Neural cell (in vitro differentiated cells): ENCODE measurements at regions not wholly inside any gene's neighbourhood (a gene's known extent, or its start where the extent isn't known, plus 50 kb on each side); places are given as distances from the start of the nearest gene placed in this dataset.

Source experiments
- H2AFZ ChIP-seq: fragments of 200-600, 300-800 bp; sonication (generic), shearing (Covaris generic); 2 replicates; pipeline ENCODE4 v1.6.0; 2014; ENCODE audit warnings: low read depth, mild to moderate bottlenecking, antibody characterized with exemption, low read length, moderate library complexity
- H3F3A ChIP-seq: fragments of 200-600 bp; shearing (Covaris generic); 2 replicates; pipeline ENCODE4 v1.6.1; 2016; ENCODE audit warnings: mild to moderate bottlenecking, moderate library complexity, mixed read lengths, antibody characterized with exemption, low read length; ENCODE audit not compliant: insufficient read depth, poor library complexity, severe bottlenecking
- H3K27ac ChIP-seq: fragments of 200-600, 300-800 bp; sonication (generic), shearing (Covaris generic); 2 replicates; pipeline ENCODE4 v1.5.1; 2014; ENCODE audit warnings: mild to moderate bottlenecking, low read length, moderate library complexity
- H3K27me3 ChIP-seq: fragments of 300-800, 200-600 bp; sonication (generic), shearing (Covaris generic); 2 replicates; pipeline ENCODE4 v1.6.0; 2014; ENCODE audit warnings: mild to moderate bottlenecking, low read depth, low read length, moderate library complexity; ENCODE audit not compliant: insufficient read depth
- H3K36me3 ChIP-seq: fragments of 300-800, 200-600 bp; sonication (generic), shearing (Covaris generic); 2 replicates; pipeline ENCODE4 v1.5.1; 2014; ENCODE audit warnings: mild to moderate bottlenecking, antibody characterized with exemption, low read length, moderate library complexity; ENCODE audit not compliant: insufficient read depth
- H3K4me2 ChIP-seq: fragments of 300-800, 200-600 bp; sonication (generic), shearing (Covaris generic); 2 replicates; pipeline ENCODE4 v1.6.0; 2014; ENCODE audit warnings: mild to moderate bottlenecking, low read length
- H3K4me3 ChIP-seq: fragments of 300-800, 200-600 bp; sonication (generic), shearing (Covaris generic); 2 replicates; pipeline ENCODE4 v1.5.1; 2014; ENCODE audit warnings: mild to moderate bottlenecking, low read length, moderate library complexity
- H3K79me2 ChIP-seq: fragments of 200-600 bp; shearing (Covaris generic); replicated peaks from 2 replicates; pipeline ENCODE4 v1.6.0; 2014; ENCODE audit warnings: mild to moderate bottlenecking, low read length, moderate library complexity; ENCODE audit not compliant: insufficient read depth
- H3K9ac ChIP-seq: fragments of 300-800, 200-600 bp; sonication (generic), shearing (Covaris generic); 2 replicates; pipeline ENCODE4 v1.6.1; 2016; ENCODE audit warnings: mild to moderate bottlenecking, low read length, mixed read lengths
- H3K9me2 ChIP-seq: fragments of 200-600 bp; shearing (Covaris generic); 2 replicates; pipeline ENCODE4 v1.6.1; 2016; ENCODE audit warnings: mild to moderate bottlenecking, low read length, mixed read lengths; ENCODE audit not compliant: insufficient read depth
- H3K9me3 ChIP-seq: fragments of 200-600, 300-800 bp; sonication (generic), shearing (Covaris generic); 2 replicates; pipeline ENCODE4 v1.6.1; 2016; ENCODE audit warnings: mild to moderate bottlenecking, mixed run types, low read length, moderate library complexity, mixed read lengths
- H4K20me1 ChIP-seq: fragments of 200-600 bp; shearing (Covaris generic); 2 replicates; pipeline ENCODE4 v1.6.1; 2016; ENCODE audit warnings: mild to moderate bottlenecking, mixed run types; ENCODE audit not compliant: insufficient read depth
- EP300 ChIP-seq: fragments of 450-650 bp; conservative IDR thresholded peaks from 2 replicates; pipeline ENCODE4 v1.6.1; 2014; ENCODE audit warnings: antibody characterized with exemption, mild to moderate bottlenecking, moderate library complexity; ENCODE audit not compliant: poor library complexity, severe bottlenecking
- EZH2 ChIP-seq: fragments of 200-600, 300-800 bp; shearing (Covaris generic), sonication (generic); IDR thresholded peaks from 2 replicates; pipeline ENCODE4 v1.6.1; 2014; ENCODE audit warnings: antibody characterized with exemption, low read length, borderline replicate concordance, mild to moderate bottlenecking; ENCODE audit not compliant: insufficient read depth, poor library complexity, severe bottlenecking
- MXI1 ChIP-seq: fragments of 450-650 bp; conservative IDR thresholded peaks from 2 replicates; pipeline ENCODE4 v1.6.1; 2014; ENCODE audit warnings: antibody characterized with exemption, mild to moderate bottlenecking; ENCODE audit not compliant: poor library complexity, severe bottlenecking
- POLR2AphosphoS5 ChIP-seq: IDR thresholded peaks from 2 replicates; pipeline ENCODE4 v1.6.1; 2012
- RAD21 ChIP-seq: fragments of 450-650 bp; conservative IDR thresholded peaks from 2 replicates; pipeline ENCODE4 v1.6.1; 2014; ENCODE audit warnings: antibody characterized with exemption, mild to moderate bottlenecking, moderate library complexity
- SMC3 ChIP-seq: fragments of 450-650 bp; conservative IDR thresholded peaks from 2 replicates; pipeline ENCODE4 v1.6.1; 2014; ENCODE audit warnings: antibody characterized with exemption, mild to moderate bottlenecking, moderate library complexity; ENCODE audit not compliant: poor library complexity
- TAF1 ChIP-seq: IDR thresholded peaks from 2 replicates; pipeline ENCODE4 v1.6.1; 2012; ENCODE audit warnings: low read depth
- TF ChIP-seq, protein P1 (sequence below): IDR thresholded peaks from 2 replicates; pipeline ENCODE4 v1.6.1; 2012; ENCODE audit warnings: borderline replicate concordance
- TF ChIP-seq, protein P2 (sequence below): fragments of 450-650 bp; IDR thresholded peaks from 2 replicates; pipeline ENCODE4 v1.5.1; 2014; ENCODE audit warnings: antibody characterized with exemption, mild to moderate bottlenecking, moderate library complexity; ENCODE audit not compliant: poor library complexity, severe bottlenecking

DNA sequence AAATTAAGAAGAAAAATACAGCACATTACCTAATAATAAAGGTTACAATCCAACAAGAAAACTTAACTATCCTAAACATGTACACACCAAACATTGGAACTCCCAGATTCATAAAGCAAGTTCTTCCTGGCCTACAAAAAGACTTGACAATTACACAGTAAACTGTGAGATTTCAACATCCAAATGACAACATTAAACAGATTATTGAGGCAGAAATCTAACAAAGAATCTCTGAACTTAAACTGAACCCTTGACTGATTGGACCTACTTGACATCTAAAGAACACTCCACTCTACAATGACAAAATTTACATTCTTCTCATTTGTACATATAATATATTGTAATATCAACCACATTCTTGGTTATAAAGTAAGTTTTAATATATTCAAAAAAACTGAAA, 1341.3 kb downstream of the LRFN5 start:
- Histone ChIP-seq H3K79me2 (no peaks in the 10 kb centered on the region), H3K36me3 (no peaks in the 10 kb centered on the region), H4K20me1 (no peaks in the 10 kb centered on the region), H3K9me2 (no peaks in the 10 kb centered on the region), H2AFZ (no peak overlapping the region), H3K27me3 (no peaks in the 10 kb centered on the region), H3F3A (no peaks in the 10 kb centered on the region), H3K27ac (no peak overlapping the region), H3K4me2 (no peak overlapping the region), H3K4me3 (no peak overlapping the region), H3K9me3 (no peaks in the 10 kb centered on the region), H3K9ac (no peak overlapping the region)
- TF ChIP-seq MXI1 (no peak), TAF1 (no peak)
- TF ChIP-seq, protein P1, sequence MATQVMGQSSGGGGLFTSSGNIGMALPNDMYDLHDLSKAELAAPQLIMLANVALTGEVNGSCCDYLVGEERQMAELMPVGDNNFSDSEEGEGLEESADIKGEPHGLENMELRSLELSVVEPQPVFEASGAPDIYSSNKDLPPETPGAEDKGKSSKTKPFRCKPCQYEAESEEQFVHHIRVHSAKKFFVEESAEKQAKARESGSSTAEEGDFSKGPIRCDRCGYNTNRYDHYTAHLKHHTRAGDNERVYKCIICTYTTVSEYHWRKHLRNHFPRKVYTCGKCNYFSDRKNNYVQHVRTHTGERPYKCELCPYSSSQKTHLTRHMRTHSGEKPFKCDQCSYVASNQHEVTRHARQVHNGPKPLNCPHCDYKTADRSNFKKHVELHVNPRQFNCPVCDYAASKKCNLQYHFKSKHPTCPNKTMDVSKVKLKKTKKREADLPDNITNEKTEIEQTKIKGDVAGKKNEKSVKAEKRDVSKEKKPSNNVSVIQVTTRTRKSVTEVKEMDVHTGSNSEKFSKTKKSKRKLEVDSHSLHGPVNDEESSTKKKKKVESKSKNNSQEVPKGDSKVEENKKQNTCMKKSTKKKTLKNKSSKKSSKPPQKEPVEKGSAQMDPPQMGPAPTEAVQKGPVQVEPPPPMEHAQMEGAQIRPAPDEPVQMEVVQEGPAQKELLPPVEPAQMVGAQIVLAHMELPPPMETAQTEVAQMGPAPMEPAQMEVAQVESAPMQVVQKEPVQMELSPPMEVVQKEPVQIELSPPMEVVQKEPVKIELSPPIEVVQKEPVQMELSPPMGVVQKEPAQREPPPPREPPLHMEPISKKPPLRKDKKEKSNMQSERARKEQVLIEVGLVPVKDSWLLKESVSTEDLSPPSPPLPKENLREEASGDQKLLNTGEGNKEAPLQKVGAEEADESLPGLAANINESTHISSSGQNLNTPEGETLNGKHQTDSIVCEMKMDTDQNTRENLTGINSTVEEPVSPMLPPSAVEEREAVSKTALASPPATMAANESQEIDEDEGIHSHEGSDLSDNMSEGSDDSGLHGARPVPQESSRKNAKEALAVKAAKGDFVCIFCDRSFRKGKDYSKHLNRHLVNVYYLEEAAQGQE: no peak

DNA sequence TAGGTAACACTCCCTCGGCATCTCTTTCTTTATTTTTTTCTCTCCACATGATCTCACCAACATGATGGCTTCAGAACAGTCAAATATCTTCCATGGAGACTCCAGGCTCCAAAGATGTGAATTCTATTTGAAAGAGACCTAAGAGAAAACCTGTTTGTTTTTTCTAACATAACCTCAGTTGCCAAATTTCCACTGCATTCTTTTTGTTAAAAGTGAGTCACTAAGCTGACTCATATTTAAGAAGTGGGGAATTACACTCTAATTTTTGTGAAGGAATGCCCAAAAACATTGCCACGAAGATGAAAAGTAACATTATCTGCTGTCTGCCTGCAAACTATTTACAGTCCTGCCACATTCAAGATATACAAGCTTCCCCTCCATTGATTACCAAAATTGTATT, 1337.6 kb downstream of the LRFN5 start:
- Histone ChIP-seq H3K4me2 (no peak overlapping the region), H3K9ac (no peak overlapping the region), H3K27ac (no peak overlapping the region), H3F3A (no peaks in the 10 kb centered on the region), H3K27me3 (no peaks in the 10 kb centered on the region), H3K36me3 (no peaks in the 10 kb centered on the region), H3K4me3 (no peak overlapping the region), H4K20me1 (no peaks in the 10 kb centered on the region), H3K9me2 (no peaks in the 10 kb centered on the region), H3K79me2 (no peaks in the 10 kb centered on the region), H3K9me3 (no peaks in the 10 kb centered on the region), H2AFZ (no peak overlapping the region)
- no peak for TF ChIP-seq POLR2AphosphoS5
- TF ChIP-seq TAF1: no peak
- TF ChIP-seq, protein P1: no peak
- TF ChIP-seq EP300: no peak
- TF ChIP-seq, protein P2, sequence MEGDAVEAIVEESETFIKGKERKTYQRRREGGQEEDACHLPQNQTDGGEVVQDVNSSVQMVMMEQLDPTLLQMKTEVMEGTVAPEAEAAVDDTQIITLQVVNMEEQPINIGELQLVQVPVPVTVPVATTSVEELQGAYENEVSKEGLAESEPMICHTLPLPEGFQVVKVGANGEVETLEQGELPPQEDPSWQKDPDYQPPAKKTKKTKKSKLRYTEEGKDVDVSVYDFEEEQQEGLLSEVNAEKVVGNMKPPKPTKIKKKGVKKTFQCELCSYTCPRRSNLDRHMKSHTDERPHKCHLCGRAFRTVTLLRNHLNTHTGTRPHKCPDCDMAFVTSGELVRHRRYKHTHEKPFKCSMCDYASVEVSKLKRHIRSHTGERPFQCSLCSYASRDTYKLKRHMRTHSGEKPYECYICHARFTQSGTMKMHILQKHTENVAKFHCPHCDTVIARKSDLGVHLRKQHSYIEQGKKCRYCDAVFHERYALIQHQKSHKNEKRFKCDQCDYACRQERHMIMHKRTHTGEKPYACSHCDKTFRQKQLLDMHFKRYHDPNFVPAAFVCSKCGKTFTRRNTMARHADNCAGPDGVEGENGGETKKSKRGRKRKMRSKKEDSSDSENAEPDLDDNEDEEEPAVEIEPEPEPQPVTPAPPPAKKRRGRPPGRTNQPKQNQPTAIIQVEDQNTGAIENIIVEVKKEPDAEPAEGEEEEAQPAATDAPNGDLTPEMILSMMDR: no peak
- no peak for TF ChIP-seq SMC3
- no peak for TF ChIP-seq EZH2
- TF ChIP-seq RAD21: no peak
- no peak for TF ChIP-seq MXI1
